GM12864 (cell line): ENCODE measurements at regions not wholly inside any gene's neighbourhood (a gene's known extent, or its start where the extent isn't known, plus 50 kb on each side); places are given as distances from the start of the nearest gene placed in this dataset.

Experiments used
- DNase-seq: peaks from one replicate; pipeline ENCODE4 v3.0.0-alpha.2; 2011; ENCODE audit warnings: low read depth
- H3K4me3 ChIP-seq: 2 replicates; pipeline ENCODE4 v1.5.1; 2011; ENCODE audit warnings: mild to moderate bottlenecking, low read depth, low read length, control low read depth
- CTCF ChIP-seq: IDR thresholded peaks from 2 replicates; pipeline ENCODE4 v1.5.1; 2011; ENCODE audit warnings: low read depth, mild to moderate bottlenecking, moderate library complexity, low read length, control low read depth, inconsistent platforms; ENCODE audit errors: missing control alignments

GRCh38 chr2:103410221-103410620 lies 648.4 kb downstream of the TMEM182 start:
- no peak for DNase-seq
- TF ChIP-seq CTCF, result no peak
- no peak overlapping the region for H3K4me3 ChIP-seq

GRCh38 chr2:103419506-103419905 lies 657.7 kb downstream of the TMEM182 start:
- no peak overlapping the region for H3K4me3 ChIP-seq
- no peak for DNase-seq
- TF ChIP-seq CTCF, result no peak

GRCh38 chr2:103423100-103423499 lies 661.3 kb downstream of the TMEM182 start:
- H3K4me3 ChIP-seq, result no peak overlapping the region
- no peak for DNase-seq
- no peak for TF ChIP-seq CTCF

GRCh38 chr2:103427567-103427966 lies 665.7 kb downstream of the TMEM182 start:
- no peak overlapping the region for H3K4me3 ChIP-seq
- no peak for DNase-seq
- TF ChIP-seq CTCF, result no peak

- TF ChIP-seq CTCF, result no peak
- DNase-seq, result no peak
- H3K4me3 ChIP-seq, result no peak overlapping the region
Observed at GRCh38 chr2:103430191-103430590, 668.4 kb downstream of the TMEM182 start.

GRCh38 chr2:103435010-103435409 lies 673.2 kb downstream of the TMEM182 start:
- no peak overlapping the region for H3K4me3 ChIP-seq
- no peak for TF ChIP-seq CTCF
- no peak for DNase-seq

- DNase-seq, result no peak
- no peak overlapping the region for H3K4me3 ChIP-seq
- no peak for TF ChIP-seq CTCF
Observed at GRCh38 chr2:103437161-103437560, 675.3 kb downstream of the TMEM182 start.
